ENCODE measurements at regions not wholly inside any gene's neighbourhood (a gene's known extent, or its start where the extent isn't known, plus 50 kb on each side); places are given as distances from the start of the nearest gene placed in this dataset.
A peak's percentile ranks its signal among the peaks of the same experiment; 100 is the strongest.

- DNase-seq (ENCODE audit: low read depth in 1 of 2, low spot score in 1 of 2) (peak; percentile 13 to 68), FAIRE-seq (no peak), ATAC-seq (peak; percentile 73 to 82; a peak in 5 of 6 replicates)
- CTCF ChIA-PET: no interaction called here
- Histone ChIP-seq H3K4me3 (no peak overlapping the region), H3K4me1 (peaks cover 16% of the 10 kb centered on the region), H3K9me3 (peaks cover 17% of the 10 kb centered on the region; the same call in 2 of the 3 replicates), H3K27ac (peak overlapping the region; percentile 47 to 54; a peak in 3 of 6 replicates), H3K4me2 (peak overlapping the region; percentile 47)
- WGBS (ENCODE audit: missing lambda C conversion rate): 0% methylated on average over 2 of the region's 2 CpGs
- POLR2A ChIA-PET: no interaction called here
- TF ChIP-seq, protein P1, sequence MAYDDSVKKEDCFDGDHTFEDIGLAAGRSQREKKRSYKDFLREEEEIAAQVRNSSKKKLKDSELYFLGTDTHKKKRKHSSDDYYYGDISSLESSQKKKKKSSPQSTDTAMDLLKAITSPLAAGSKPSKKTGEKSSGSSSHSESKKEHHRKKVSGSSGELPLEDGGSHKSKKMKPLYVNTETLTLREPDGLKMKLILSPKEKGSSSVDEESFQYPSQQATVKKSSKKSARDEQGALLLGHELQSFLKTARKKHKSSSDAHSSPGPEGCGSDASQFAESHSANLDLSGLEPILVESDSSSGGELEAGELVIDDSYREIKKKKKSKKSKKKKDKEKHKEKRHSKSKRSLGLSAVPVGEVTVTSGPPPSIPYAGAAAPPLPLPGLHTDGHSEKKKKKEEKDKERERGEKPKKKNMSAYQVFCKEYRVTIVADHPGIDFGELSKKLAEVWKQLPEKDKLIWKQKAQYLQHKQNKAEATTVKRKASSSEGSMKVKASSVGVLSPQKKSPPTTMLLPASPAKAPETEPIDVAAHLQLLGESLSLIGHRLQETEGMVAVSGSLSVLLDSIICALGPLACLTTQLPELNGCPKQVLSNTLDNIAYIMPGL (CRISPR knock-in tag; IDR thresholded peaks at IDR 0.05; ENCODE audit: borderline replicate concordance): no peak
- TF ChIP-seq POLR2AphosphoS2 (conservative IDR thresholded peaks at IDR 0.05; ENCODE audit: low read length): no peak
- no peak for TF ChIP-seq KDM1A (IDR thresholded peaks at IDR 0.05; ENCODE audit: low read depth)
- peak in 1 of 2 experiments; percentile 51; a peak in 1 of 4 replicates for TF ChIP-seq CEBPB (IDR thresholded peaks at IDR 0.05)
- no peak for TF ChIP-seq NFE2L2 (conservative IDR thresholded peaks at IDR 0.05; ENCODE audit: low read length)
- TF ChIP-seq, protein P2, sequence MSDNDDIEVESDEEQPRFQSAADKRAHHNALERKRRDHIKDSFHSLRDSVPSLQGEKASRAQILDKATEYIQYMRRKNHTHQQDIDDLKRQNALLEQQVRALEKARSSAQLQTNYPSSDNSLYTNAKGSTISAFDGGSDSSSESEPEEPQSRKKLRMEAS (IDR thresholded peaks at IDR 0.05): peak; percentile 60
- TF ChIP-seq JUN (IDR thresholded peaks at IDR 0.05): peak; percentile 26 to 37; a peak in 2 of 5 replicates
- no peak for TF ChIP-seq RARB (CRISPR knock-in tag; IDR thresholded peaks at IDR 0.05)
- TF ChIP-seq RFX5 (IDR thresholded peaks at IDR 0.05): no peak
- TF ChIP-seq KDM5A (IDR thresholded peaks at IDR 0.05): no peak
- no peak for TF ChIP-seq MYC (IDR thresholded peaks at IDR 0.05; ENCODE audit: borderline replicate concordance, low read length)
- no peak for TF ChIP-seq SREBF2 (IDR thresholded peaks at IDR 0.05)
- no peak for TF ChIP-seq TFCP2L1 (CRISPR knock-in tag; IDR thresholded peaks at IDR 0.05)
- TF ChIP-seq EP300 (IDR thresholded peaks at IDR 0.05): no peak; a peak in 1 of 5 replicates
- no peak for TF ChIP-seq CBX2 (IDR thresholded peaks at IDR 0.05; ENCODE audit: borderline replicate concordance, low read depth)
- no peak for TF ChIP-seq HOXB5 (CRISPR knock-in tag; IDR thresholded peaks at IDR 0.05)
- no peak for TF ChIP-seq HOXB13 (CRISPR knock-in tag; IDR thresholded peaks at IDR 0.05; ENCODE audit: low read depth)
- TF ChIP-seq RNF2 (IDR thresholded peaks at IDR 0.05; ENCODE audit: borderline replicate concordance, low read depth): no peak
- no peak for TF ChIP-seq CHD4 (IDR thresholded peaks at IDR 0.05; ENCODE audit: borderline replicate concordance)
- no peak for TF ChIP-seq CHD2 (IDR thresholded peaks at IDR 0.05; ENCODE audit: low read length, partially characterized antibody)
- no peak for TF ChIP-seq ZFP36 (IDR thresholded peaks at IDR 0.05; ENCODE audit: borderline replicate concordance, partially characterized antibody)
- no peak for TF ChIP-seq NPAS2 (CRISPR knock-in tag; IDR thresholded peaks at IDR 0.05; ENCODE audit: borderline replicate concordance)
- no peak for TF ChIP-seq ESRRA (IDR thresholded peaks at IDR 0.05; ENCODE audit: borderline replicate concordance, low read length)
- TF ChIP-seq JUNB (IDR thresholded peaks at IDR 0.05): peak; percentile 70
- no peak for TF ChIP-seq ZNF302 (CRISPR knock-in tag; IDR thresholded peaks at IDR 0.05)
- TF ChIP-seq SMC3 (IDR thresholded peaks at IDR 0.05): no peak; the same call in 2 of the 3 replicates
- no peak for TF ChIP-seq POLR2A (IDR thresholded peaks at IDR 0.05; ENCODE audit: low read length)
- no peak for TF ChIP-seq NR3C1 (IDR thresholded peaks at IDR 0.05)
- no peak for TF ChIP-seq HDAC2 (IDR thresholded peaks at IDR 0.05)
- TF ChIP-seq REST (IDR thresholded peaks at IDR 0.05): no peak
- peak; percentile 87 for TF ChIP-seq MAFK (IDR thresholded peaks at IDR 0.05; ENCODE audit: partially characterized antibody)
- TF ChIP-seq FOSL2 (IDR thresholded peaks at IDR 0.05): peak; percentile 55; the same call in 1 of the 2 replicates
- TF ChIP-seq FOSL2 (CRISPR knock-in tag; IDR thresholded peaks at IDR 0.05): peak; percentile 58
- no peak for TF ChIP-seq RCOR1 (IDR thresholded peaks at IDR 0.05; ENCODE audit: low read depth, low read length)
- peak; percentile 71; the same call in 1 of the 2 replicates for TF ChIP-seq GATA3 (IDR thresholded peaks at IDR 0.05; ENCODE audit: borderline replicate concordance)
- no peak for TF ChIP-seq BHLHE40 (IDR thresholded peaks at IDR 0.05; ENCODE audit: low read depth, low read length)
- no peak for TF ChIP-seq BCL3 (IDR thresholded peaks at IDR 0.05)
- TF ChIP-seq EHF (CRISPR knock-in tag; IDR thresholded peaks at IDR 0.05): no peak
These were observed 847.0 kb downstream of the TRIML1 start for GRCh38 chr4:188986271-188986689.

Data from A549 (cell line).